ENCODE measurements at regions not wholly inside any gene's neighbourhood (a gene's known extent, or its start where the extent isn't known, plus 50 kb on each side); places are given as distances from the start of the nearest gene placed in this dataset.
"Not testable (repeated sequence)": the region's sequence is repeated elsewhere in the genome, so short reads cannot be mapped to it uniquely, and the experiment has no call there.

DNA sequence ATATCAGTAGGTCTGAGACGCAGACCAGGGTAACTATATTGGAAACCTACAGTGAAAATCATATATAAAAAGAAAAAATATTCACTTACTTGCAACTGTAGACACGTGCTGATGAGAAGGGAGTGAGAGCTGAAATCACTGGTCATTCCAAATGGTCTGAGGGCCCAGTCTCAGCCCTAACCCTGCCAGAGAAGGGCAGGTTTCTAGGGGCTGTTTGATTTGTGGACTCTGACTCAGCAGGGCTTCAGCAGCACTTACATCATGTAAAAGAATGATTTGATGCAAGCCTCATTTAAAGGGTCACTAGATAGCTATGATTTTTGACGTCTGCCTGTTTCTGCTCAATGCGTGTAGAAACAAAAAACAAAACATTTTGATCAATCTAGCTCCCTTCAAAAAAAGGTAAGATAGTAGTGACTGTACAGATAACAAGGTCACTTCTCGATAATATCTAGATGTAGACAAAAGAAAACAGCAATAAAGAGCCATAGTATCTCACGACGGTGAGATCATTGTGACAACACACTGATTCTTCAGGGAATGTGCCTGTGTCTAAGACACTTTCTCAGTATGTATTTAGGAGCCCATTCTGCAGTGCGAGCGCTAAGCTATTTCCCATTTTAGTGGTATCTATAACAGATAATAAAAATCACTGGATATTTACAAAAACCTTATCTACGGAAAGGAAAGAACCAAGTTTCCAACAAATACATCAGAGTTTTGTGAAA lies 307.2 kb downstream of the HIVEP2 start:
- no peak for DNase-seq (ENCODE audit: low read depth in 2 of 2)

DNA sequence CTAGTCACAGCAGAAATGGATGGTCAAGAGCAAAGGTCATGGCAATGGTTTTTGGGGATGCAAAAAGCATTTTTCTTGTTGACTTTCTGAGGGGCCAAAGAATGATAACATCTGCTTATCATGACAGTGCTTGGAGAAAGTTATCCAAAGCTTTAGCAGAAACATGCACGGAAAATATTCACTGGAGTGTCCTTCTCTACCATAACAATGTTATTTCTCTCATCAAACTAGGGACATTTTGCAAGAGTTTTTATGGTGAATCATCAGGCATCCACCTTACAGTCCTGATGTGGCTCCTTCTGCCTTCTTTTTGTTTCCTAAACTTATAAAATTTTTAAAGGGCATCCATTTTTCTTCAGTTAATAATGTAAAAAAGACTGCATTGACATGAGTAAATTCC lies 302.3 kb downstream of the HIVEP2 start:
- DNase-seq (ENCODE audit: low read depth in 2 of 2): no peak

DNA sequence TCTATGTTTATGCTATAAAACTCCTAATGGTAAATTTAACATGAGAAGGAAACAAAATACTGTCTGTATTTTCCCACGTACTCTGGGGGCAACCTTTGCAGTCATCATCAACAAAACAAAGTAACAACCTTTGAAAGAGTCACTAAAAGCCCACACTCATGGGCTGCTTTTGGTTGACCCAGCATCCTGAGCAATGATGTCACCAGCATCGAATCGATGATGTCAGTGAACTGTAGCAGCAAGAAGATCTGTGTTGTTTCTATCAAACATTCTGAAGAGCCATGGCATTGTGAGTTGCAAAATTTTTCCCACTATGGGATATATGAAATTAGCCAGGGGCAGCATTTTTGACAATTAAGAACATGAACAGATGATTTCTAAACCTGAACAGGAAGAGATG lies 300.1 kb downstream of the HIVEP2 start:
- no peak for DNase-seq (ENCODE audit: low read depth in 2 of 2)

DNA sequence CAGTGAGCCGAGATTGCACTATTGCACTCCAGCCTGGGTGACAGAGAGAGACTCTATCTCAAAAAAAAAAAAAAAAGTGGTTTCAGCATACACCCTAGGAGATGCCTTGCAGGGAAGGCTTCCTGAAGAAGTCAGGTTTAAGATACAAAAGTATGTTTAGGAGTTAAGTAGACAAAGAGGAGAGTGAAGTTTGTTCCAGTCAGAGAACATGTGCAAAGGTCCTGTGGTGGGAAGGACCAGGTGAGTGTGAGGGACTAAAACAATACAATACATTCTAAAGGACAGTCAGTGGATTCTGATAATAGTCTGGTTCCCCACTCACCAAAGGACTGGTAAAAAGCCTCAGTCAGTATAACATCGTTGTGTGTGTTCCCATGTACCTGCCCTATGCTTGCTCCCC lies 299.3 kb downstream of the HIVEP2 start:
- DNase-seq (ENCODE audit: low read depth in 2 of 2): no peak

DNA sequence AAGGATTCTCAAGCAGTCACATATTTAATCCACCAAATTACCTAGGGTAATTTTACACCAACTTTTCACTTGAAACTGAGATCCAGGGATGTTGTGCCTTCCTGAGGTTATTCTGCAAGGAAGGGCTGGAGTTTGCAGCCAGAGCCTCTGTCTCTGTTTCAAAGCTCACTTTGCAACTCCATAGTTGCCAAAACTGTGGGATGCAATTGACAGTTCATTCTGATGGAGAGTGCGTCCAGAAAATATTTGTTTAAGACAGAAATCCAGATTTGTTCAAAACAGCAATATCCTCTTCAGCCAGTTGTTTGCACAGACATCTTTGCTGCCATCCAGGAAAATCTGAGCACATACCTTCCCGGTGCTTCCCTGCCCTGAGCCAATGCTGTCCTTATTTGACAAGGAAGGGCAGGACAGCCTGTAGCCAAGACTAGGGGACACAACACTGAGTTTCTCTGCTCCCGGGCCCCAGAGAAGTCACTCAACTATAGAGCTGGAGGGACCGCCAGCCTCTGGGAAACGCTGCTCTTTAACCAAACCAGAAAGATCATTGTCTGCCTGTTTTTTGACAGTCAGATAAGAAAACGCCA lies 297.4 kb downstream of the HIVEP2 start:
- no peak for DNase-seq (ENCODE audit: low read depth in 2 of 2)

DNA sequence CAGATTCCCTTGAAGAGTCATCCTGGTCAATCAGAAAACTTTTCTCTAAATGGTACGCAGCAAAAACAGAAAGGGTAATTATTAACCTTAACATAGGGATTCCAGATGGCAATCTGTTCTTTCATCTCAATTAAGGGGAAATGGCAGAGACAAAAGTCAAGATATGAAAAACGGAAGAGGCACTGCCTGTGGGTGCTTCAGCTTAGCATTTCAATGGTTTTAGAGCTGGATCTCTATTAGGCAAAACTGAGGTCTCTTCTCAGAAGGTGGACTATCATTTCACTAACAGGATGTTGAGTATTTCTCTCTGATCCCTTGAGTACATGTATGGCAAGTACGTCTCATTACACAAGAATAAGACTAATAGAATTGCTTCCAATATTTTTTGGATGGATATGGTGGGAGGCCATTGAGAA lies 296.9 kb downstream of the HIVEP2 start:
- DNase-seq (ENCODE audit: low read depth in 2 of 2): no peak

DNA sequence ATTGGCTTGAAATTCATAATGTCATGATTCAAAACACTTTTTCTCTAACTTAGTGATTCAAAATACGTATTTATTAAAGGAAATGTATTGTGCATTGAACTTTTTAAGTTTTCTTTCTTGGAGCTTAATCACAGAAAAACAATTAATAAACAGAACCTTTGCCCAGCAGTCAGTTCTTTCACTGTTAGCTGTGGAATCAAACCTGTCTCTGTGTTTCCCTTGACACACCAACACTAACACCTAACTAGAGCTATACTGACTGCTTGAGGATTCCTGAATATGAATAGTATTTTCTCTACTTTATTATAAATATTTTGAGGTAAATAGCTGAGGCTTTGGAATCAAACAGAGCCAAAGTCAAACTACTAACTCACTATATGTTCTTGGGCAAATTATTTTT lies 296.4 kb downstream of the HIVEP2 start:
- no peak for DNase-seq (ENCODE audit: low read depth in 2 of 2)

DNA sequence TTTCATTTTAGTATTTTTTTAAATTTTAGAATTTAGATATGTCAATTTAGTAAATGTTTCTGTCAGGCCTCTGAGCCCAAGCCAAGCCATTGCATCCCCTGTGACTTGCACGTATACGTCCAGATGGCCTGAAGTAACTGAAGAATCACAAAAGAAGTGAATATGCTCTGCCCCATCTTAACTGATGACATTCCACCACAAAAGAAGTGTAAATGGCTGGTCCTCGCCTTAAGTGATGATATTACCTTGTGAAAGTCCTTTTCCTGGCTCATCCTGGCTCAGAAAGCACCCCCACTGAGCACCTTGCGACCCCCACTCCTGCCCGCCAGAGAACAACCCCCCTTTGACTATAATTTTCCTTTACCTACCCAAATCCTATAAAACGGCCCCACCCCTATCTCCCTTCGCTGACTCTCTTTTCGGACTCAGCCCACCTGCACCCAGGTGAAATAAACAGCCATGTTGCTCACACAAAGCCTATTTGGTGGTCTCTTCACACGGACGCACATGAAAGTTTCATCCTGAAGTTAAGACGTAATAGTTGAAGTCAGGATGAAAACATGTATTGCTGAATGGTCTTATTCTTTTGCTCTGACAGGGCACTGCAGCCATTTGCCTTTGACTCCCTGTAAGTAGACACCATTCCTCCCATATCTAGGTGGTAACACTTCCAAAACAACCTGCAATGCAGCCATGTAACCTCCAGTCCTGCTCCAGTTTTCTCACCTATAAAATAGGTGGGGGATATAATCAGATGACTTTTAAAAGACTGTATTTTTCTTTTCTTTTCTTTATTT lies 295.3 kb downstream of the HIVEP2 start:
- DNase-seq (ENCODE audit: low read depth in 2 of 2): not testable (repeated sequence)

DNA sequence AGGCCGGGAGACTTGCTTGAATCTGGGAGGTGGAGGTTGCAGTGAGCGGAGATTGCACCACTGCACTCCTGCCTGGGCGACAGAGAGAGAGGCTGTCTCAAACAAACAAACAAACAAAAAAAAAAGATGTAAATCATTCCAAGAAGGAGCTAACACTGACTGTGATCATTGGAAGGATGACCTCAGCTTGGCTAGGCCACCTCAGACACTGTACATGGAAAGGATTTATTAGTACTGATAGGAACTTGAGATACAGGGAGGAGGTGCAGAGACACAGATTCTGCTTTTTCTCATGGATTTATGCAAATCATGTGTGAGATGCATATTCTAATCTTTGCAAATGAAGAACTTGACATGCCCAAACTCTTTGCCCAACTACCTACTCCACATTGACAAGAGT lies 293.6 kb downstream of the HIVEP2 start:
- no peak for DNase-seq (ENCODE audit: low read depth in 2 of 2)

DNA sequence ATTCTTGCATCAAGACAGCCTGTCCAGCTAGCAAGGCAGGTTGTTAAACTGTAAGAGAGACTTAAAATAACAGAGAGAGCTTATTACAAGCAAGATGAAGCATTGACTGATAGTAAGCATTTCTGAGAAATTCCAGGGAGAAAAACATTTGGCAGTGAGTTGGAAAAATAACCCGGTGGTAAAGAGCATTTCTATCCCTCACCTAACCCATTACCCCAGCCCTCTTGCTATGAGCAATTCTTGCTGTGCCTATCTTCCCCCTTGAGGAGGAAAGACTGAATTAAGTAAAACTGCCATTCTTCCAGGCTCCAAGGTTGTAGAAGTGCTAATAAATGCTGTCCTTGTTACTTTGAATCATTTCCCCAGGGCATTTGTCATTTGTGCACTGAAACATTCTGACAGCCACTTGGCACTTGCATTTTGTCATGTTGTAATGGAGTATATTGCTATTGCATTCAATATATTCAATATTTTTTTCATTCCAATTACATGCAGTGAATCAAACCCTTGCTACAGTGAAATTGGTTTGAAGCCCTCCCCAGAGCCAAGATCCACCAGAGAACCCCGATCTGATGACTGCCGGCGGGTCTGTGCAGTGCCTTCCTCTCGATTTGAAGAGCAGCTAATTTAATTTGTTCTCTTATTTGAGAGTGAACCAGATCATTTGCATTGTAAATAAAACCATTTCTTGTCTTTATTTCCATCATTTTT lies 291.1 kb downstream of the HIVEP2 start:
- DNase-seq (ENCODE audit: low read depth in 2 of 2): no peak

DNA sequence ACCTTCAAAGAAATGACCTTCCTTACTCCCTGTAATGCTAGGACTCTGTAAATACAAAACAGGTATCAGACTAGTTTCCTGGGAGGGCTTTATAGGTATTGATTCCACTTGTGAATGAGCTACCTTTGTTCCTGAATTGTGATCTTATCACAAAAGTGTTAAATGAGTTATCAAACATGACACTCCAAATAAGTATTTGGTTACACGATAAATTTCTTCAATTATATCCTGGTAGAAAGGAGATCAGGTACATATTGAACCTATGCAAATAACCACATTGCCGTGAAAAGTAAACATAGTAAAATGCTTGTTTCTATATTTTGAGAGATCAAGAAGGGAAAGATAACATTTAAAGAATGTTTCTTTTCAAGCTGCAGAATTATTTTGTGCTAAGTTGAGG lies 285.3 kb downstream of the HIVEP2 start:
- DNase-seq (ENCODE audit: low read depth in 2 of 2): no peak

DNA sequence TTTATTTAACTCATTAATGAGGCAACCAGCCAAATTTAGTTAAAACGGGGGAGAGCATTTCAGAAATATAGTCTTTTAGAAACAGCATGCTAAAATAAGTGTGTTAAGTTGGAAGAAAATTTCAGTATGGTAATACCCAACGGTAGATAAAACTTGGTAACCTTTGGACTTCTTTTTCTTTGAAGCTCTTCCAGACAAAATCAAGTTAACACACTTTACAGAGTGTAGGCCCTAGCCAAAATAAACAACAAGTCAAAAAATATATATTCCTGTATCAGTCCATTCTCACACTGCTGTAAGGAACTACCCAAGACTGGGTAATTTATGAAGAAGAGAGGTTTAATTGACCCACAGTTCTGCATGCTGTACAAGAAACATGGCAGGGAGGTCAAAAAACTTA lies 279.6 kb downstream of the HIVEP2 start:
- DNase-seq (ENCODE audit: low read depth in 2 of 2): no peak

DNA sequence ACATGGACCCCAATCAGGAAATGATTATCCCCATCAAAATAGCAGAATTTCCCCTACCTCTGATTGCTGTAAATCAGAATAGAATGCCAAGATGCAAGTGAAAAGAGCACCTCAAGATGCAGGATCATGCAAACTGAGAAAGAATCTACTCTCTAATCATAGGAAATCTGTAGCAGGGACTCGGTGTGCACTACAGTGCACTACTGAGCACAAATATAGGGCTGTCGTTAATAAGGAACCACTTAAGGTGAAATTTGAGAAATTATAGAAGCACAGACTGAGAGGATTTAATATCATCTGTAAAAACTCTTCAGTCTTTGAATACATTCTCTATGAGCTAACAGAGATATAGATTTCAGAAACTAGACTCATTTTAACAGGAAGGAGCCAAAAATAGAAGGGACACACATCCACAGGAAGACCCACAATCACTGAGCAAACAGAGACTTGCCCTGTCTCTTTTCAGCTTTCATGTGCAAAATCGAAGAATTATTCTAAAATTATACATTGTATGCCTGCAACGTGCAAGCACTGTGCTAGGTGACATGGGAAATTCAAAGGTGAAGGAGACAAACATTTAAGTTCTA lies 278.3 kb downstream of the HIVEP2 start:
- DNase-seq (ENCODE audit: low read depth in 2 of 2): no peak

DNA sequence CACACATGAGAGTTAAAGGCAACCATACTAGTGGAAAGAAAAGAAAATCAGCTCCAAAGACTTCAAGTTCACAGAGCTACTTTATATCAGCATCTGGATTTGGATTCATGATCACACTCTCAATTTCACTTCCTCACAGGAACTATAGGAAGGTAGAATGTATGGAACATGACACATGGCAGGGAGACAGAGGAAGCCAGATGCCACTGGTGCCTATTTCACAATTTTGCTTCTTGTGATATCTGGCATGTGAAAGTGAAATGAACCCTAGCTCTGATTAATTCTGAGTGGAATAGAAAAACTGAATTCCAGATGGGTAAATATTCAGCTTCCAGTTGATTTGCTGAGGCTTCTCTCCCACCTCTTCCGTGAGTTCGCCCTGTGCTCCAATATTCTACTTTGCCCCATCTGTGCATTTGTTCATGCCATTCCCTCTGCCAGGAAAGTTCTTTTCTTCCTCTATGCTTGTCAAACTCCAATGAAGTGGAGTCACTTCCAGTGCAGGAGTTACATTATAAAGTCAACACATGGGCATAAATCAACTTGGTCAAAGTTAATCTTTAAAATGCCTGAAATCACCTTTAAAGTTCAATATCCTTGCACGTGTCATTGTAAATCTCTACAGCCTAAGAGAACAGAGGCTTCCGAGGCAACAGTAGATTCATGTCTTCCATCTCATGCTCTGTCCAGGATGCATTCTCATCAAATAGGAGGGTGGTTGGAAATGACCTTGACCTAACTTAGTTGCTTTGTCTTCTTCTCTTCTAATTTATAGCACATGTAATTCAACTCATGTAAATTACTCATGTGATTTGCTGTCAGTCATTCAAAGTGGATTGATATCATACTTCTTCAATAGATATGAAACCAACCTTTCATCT lies 275.3 kb downstream of the HIVEP2 start:
- DNase-seq (ENCODE audit: low read depth in 2 of 2): no peak

DNA sequence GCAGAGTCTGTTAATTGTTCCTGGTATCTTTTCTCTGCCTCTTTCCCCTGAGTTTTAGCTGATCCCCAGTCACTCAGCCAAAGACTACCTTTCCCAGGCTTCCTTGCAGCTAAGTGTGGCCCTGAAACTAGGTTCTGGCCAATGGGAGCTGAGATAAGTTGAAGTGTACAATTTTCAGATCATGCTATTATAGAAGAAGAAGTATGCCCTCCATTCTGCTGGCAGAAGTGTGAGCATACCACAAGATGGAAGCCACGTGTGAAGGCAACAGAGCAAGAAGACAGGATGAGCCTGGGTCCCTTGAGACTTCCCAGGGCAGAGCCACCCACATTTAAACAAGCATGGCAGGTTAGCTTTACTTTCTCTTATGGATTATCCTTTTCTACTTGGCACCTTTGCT lies 273.2 kb downstream of the HIVEP2 start:
- no peak for DNase-seq (ENCODE audit: low read depth in 2 of 2)

DNA sequence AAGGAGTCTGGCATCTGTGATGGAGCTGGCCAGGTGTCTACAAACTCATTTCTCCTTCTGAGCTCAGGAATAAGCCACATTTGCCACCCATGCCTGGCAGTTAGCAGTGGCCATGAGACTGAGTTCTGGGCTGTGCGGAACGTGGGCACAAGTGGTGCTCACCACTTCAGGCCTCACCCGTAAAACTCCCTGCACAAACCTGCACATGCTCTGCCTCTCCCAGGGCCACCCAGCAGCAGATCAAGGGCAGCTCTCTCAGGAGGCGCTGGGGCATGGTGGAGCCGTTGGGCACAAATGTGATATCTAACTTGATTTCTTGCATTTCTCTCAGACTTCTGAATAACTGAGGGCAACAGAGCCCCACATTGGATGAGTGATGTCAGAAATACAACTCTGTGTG lies 269.5 kb downstream of the HIVEP2 start:
- DNase-seq (ENCODE audit: low read depth in 2 of 2): no peak

DNA sequence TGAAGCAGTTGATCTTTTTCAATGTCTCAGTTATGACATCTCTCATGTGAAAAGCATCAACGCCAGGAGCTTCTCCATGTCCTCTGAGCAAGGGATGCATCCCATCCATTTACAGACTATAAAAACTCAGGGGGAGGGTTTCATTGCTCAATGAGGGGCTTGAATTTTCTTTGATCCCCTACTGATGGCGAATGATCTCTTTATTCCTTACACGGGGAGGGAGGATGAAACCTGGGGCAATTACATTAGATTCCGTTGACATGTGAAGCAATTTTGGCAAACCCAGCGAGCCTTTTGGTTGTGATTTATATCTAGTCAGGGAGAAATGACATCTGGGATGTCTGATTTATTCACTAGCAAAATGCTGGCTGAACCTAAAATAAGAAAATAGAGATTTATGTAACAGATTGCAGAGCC lies 268.9 kb downstream of the HIVEP2 start:
- DNase-seq (ENCODE audit: low read depth in 2 of 2): no peak

DNA sequence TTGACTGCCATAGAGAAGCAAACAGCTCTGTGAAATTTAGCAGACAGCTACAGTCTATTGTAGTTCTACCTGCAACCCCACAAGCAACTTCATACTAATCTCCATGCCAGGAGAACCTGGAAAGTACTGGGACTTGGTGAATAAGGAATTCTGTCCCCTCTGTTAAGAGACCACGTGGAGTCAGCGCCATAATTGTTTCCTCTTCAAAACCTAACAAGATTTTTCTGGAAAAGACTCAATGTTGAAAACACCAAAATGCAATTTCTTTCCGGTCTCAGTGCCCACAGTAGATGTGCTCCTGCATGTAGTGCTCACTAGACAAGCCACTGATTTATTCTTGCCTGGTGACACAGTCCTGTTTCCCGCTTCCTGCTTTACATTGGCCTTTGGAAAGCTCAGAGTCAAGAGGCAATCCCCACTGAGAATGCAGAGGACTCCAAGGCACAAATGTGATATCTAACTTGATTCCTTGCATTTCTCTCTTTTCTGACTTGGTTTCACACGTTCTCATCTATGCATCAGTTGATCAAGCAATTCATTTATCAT lies 268.3 kb downstream of the HIVEP2 start:
- DNase-seq (ENCODE audit: low read depth in 2 of 2): no peak

DNA sequence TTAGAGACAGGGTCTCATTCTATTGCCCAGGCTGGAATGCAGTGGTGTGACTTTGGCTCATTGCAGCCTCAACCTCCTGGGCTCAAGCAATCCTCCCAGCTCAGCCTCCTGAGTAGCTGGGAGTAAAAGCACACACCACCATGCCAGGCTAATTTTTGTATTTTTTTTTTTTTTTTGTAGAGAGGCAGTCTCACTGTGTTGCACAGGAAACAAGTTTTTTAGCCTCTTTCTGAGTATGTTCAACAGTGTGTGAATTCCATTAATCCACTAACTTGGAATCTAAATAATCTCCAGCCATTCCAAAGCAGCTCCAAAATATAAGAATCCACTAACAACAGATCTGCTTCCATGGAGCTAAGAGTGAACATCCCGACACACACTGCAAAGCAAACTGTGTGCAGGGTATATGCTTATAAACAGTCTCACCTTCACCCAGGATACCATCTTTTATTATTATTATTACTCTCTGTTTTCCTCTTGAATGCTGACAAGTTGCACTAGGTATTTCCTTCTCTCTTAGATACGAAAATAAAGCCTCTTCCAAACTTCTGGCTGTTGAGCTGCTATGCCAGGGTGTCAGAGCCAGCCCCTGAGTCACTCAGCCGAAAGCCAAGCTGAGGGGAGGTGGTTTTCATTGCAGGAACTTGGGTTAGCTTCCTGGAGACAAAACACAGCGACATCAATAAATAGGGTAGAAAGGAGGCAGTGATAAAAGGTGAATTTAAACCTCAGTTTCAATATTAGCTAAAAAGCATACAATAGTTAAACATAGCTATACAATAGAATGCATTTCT lies 264.9 kb downstream of the HIVEP2 start:
- DNase-seq (ENCODE audit: low read depth in 2 of 2): peak in 1 of 2 donors; percentile 24

DNA sequence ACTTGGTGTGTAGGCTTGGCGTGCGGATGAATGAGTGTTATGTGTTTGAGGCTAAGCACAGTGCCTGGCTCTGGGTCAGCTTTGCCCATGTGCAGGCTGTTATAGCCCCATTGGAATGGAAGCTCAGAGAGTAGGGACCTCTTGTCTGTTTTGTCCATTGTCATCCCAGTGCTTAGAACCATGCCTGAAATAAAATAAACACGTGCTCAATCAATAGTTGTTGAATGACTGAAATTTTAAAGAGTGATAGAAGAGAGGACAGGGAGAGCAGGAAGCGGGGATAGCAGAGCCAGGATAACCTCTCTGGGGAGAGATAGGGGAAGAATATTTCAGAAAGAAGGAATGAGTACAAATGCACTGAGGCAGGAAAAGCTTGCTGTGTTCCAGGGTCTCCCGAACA lies 263.9 kb downstream of the HIVEP2 start:
- DNase-seq (ENCODE audit: low read depth in 2 of 2): no peak
